SK-N-SH treated with all-trans-retinoic acid at 6 μM for 48 hours (cell line): ENCODE measurements at regions not wholly inside any gene's neighbourhood (a gene's known extent, or its start where the extent isn't known, plus 50 kb on each side); places are given as distances from the start of the nearest gene placed in this dataset.

Experiments used
- ATAC-seq: fragments of 200-7000 bp; cut with Tn5 transposase; 3 replicates; pipeline ENCODE4 v1.9.1; 2020; ENCODE audit warnings: mild to moderate bottlenecking, moderate library complexity
- ARNTL ChIP-seq: fragments of 450-650 bp; formaldehyde crosslinking; IDR thresholded peaks from 2 replicates; pipeline ENCODE4 v1.5.0; 2020; ENCODE audit warnings: low read depth, mild to moderate bottlenecking, moderate library complexity, borderline replicate concordance
- BACH2 ChIP-seq: fragments of 250-450 bp; sonication (Bioruptor Pico); IDR thresholded peaks from 2 replicates; pipeline ENCODE4 v1.9.0; 2021; ENCODE audit warnings: mild to moderate bottlenecking, borderline replicate concordance
- CREB5 ChIP-seq: fragments of 250-450 bp; sonication (Bioruptor Pico); IDR thresholded peaks from 2 replicates; pipeline ENCODE4 v1.5.1; 2020; ENCODE audit warnings: low read depth, mild to moderate bottlenecking, moderate library complexity
- CSDC2 ChIP-seq: fragments of 250-450 bp; sonication (Bioruptor Pico); IDR thresholded peaks from 2 replicates; pipeline ENCODE4 v1.5.0; 2020; ENCODE audit warnings: mild to moderate bottlenecking, moderate library complexity
- CSRNP3 ChIP-seq: fragments of 250-450 bp; sonication (Bioruptor Pico); IDR thresholded peaks from 2 replicates; pipeline ENCODE4 v1.5.1; 2021; ENCODE audit warnings: mild to moderate bottlenecking, moderate library complexity
- ESRRG ChIP-seq: fragments of 250-450 bp; sonication (Bioruptor Pico); IDR thresholded peaks from 2 replicates; pipeline ENCODE4 v1.6.1; 2021; ENCODE audit warnings: mild to moderate bottlenecking
- GLIS3 ChIP-seq: fragments of 250-450 bp; sonication (Bioruptor Pico); IDR thresholded peaks from 2 replicates; pipeline ENCODE4 v1.5.0; 2020; ENCODE audit warnings: mild to moderate bottlenecking, moderate library complexity
- ISL1 ChIP-seq: fragments of 250-450 bp; sonication (Bioruptor Pico); IDR thresholded peaks from 2 replicates; pipeline ENCODE4 v2.1.2; 2022; ENCODE audit warnings: mild to moderate bottlenecking, moderate library complexity
- OSR1 ChIP-seq: fragments of 250-450 bp; sonication (Bioruptor Pico); IDR thresholded peaks from 2 replicates; pipeline ENCODE4 v1.8.0; 2022; ENCODE audit warnings: moderate library complexity, mild to moderate bottlenecking, inconsistent platforms
- PATZ1 ChIP-seq: fragments of 250-450 bp; sonication (Bioruptor Pico); IDR thresholded peaks from 2 replicates; pipeline ENCODE4 v1.8.0; 2020; ENCODE audit warnings: mild to moderate bottlenecking, moderate library complexity, borderline replicate concordance
- POU6F1 ChIP-seq: fragments of 250-450 bp; sonication (Bioruptor Pico); IDR thresholded peaks from 2 replicates; pipeline ENCODE4 v1.8.0; 2021; ENCODE audit warnings: low read depth, mild to moderate bottlenecking, moderate library complexity, borderline replicate concordance
- PPARA ChIP-seq: fragments of 250-450 bp; sonication (Bioruptor Pico); IDR thresholded peaks from 2 replicates; pipeline ENCODE4 v1.5.0; 2020; ENCODE audit warnings: mild to moderate bottlenecking, borderline replicate concordance
- RARB ChIP-seq: fragments of 250-450 bp; sonication (Bioruptor Pico); IDR thresholded peaks from 2 replicates; pipeline ENCODE4 v1.8.0; 2021; ENCODE audit warnings: mild to moderate bottlenecking, moderate library complexity
- SNAI2 ChIP-seq: fragments of 250-450 bp; sonication (Bioruptor Pico); IDR thresholded peaks from 2 replicates; pipeline ENCODE4 v1.5.0; 2020; ENCODE audit warnings: mild to moderate bottlenecking, moderate library complexity
- TCF4 ChIP-seq: fragments of 250-450 bp; sonication (Bioruptor Pico); IDR thresholded peaks from 2 replicates; pipeline ENCODE4 v1.8.0; 2021; ENCODE audit warnings: mild to moderate bottlenecking, moderate library complexity, borderline replicate concordance
- TOX ChIP-seq: fragments of 250-450 bp; sonication (Bioruptor Pico); IDR thresholded peaks from 2 replicates; pipeline ENCODE4 v1.8.0; 2021; ENCODE audit warnings: mild to moderate bottlenecking, moderate library complexity, borderline replicate concordance
- TSHZ2 ChIP-seq: fragments of 250-450 bp; sonication (Bioruptor Pico); IDR thresholded peaks from 2 replicates; pipeline ENCODE4 v1.5.0; 2020; ENCODE audit warnings: mild to moderate bottlenecking, moderate library complexity
- ZC3H10 ChIP-seq: fragments of 250-450 bp; sonication (Bioruptor Pico); IDR thresholded peaks from 2 replicates; pipeline ENCODE4 v1.5.1; 2021; ENCODE audit warnings: mild to moderate bottlenecking, moderate library complexity
- ZFP30 ChIP-seq: fragments of 450-650 bp; formaldehyde crosslinking; IDR thresholded peaks from 2 replicates; pipeline ENCODE4 v1.5.0; 2022; ENCODE audit warnings: mild to moderate bottlenecking, moderate library complexity
- ZNF565 ChIP-seq: fragments of 450-650 bp; formaldehyde crosslinking; conservative IDR thresholded peaks from 2 replicates; pipeline ENCODE4 v1.5.0; 2020; ENCODE audit warnings: low read depth, mild to moderate bottlenecking, moderate library complexity
- ZNF70 ChIP-seq: fragments of 450-650 bp; formaldehyde crosslinking; IDR thresholded peaks from 2 replicates; pipeline ENCODE4 v1.5.0; 2020; ENCODE audit warnings: mild to moderate bottlenecking, moderate library complexity
- ZNF8 ChIP-seq: fragments of 450-650 bp; formaldehyde crosslinking; IDR thresholded peaks from 2 replicates; pipeline ENCODE4 v1.5.0; 2020; ENCODE audit warnings: mild to moderate bottlenecking, moderate library complexity

GRCh38 chr3:72049300-72049699 lies 264.4 kb upstream of the PROK2 start:
- no peak for TF ChIP-seq TCF4 (CRISPR knock-in tag)
- TF ChIP-seq PPARA (CRISPR knock-in tag) = no peak
- no peak for ATAC-seq

GRCh38 chr3:72048873-72049272 lies 263.9 kb upstream of the PROK2 start:
- ATAC-seq = no peak
- no peak for TF ChIP-seq ZNF70 (CRISPR knock-in tag)
- TF ChIP-seq ZNF8 (CRISPR knock-in tag) = no peak
- no peak for TF ChIP-seq ZNF565 (CRISPR knock-in tag)
- TF ChIP-seq CREB5 (CRISPR knock-in tag) = no peak
- no peak for TF ChIP-seq ESRRG
- TF ChIP-seq GLIS3 = no peak
- no peak for TF ChIP-seq TCF4 (CRISPR knock-in tag)
- TF ChIP-seq TOX (CRISPR knock-in tag) = no peak
- TF ChIP-seq SNAI2 = no peak
- no peak for TF ChIP-seq RARB (CRISPR knock-in tag)
- TF ChIP-seq TSHZ2 (CRISPR knock-in tag) = no peak
- no peak for TF ChIP-seq PPARA (CRISPR knock-in tag)
- no peak for TF ChIP-seq BACH2 (CRISPR knock-in tag)
- no peak for TF ChIP-seq CSRNP3 (CRISPR knock-in tag)
- no peak for TF ChIP-seq OSR1 (CRISPR knock-in tag)
- no peak for TF ChIP-seq ARNTL
- TF ChIP-seq, all 23 proteins: peak for 0

- no peak for ATAC-seq
- no peak for TF ChIP-seq ESRRG
- TF ChIP-seq ARNTL = no peak
- TF ChIP-seq, all 23 proteins: peak for 0
Measured at GRCh38 chr3:72047221-72047871, 262.4 kb upstream of the PROK2 start.

- ATAC-seq = no peak
- no peak for TF ChIP-seq PPARA (CRISPR knock-in tag)
- TF ChIP-seq TSHZ2 (CRISPR knock-in tag) = no peak
- TF ChIP-seq BACH2 (CRISPR knock-in tag) = no peak
- no peak for TF ChIP-seq POU6F1 (CRISPR knock-in tag)
- no peak for TF ChIP-seq TOX (CRISPR knock-in tag)
- TF ChIP-seq ARNTL = no peak
- no peak for TF ChIP-seq ZC3H10 (CRISPR knock-in tag)
- no peak for TF ChIP-seq ISL1
- TF ChIP-seq RARB (CRISPR knock-in tag) = no peak
- TF ChIP-seq ZFP30 (CRISPR knock-in tag) = no peak
- no peak for TF ChIP-seq SNAI2
- no peak for TF ChIP-seq ZNF70 (CRISPR knock-in tag)
- no peak for TF ChIP-seq GLIS3
- no peak for TF ChIP-seq CSDC2 (CRISPR knock-in tag)
- no peak for TF ChIP-seq OSR1 (CRISPR knock-in tag)
- no peak for TF ChIP-seq PATZ1 (CRISPR knock-in tag)
Measured at GRCh38 chr3:72044231-72044855, 259.4 kb upstream of the PROK2 start.
